Panc1 (cell line): ENCODE measurements at regions not wholly inside any gene's neighbourhood (a gene's known extent, or its start where the extent isn't known, plus 50 kb on each side); places are given as distances from the start of the nearest gene placed in this dataset.
"Not testable (repeated sequence)": the region's sequence is repeated elsewhere in the genome, so short reads cannot be mapped to it uniquely, and the experiment has no call there.

Experiments used
- ATAC-seq: fragments of 200-7000 bp; cut with Tn5 transposase; 2 replicates; pipeline ENCODE4 v1.9.1; 2020; ENCODE audit warnings: mild to moderate bottlenecking, moderate library complexity
- BruUV-seq: library from RNA; stranded (reverse); fragments of 400-500 nt; replicated peaks from 2 replicates; lab custom pipeline; 2021; lab: Mats Ljungman, UMichigan
- CTCF ChIA-PET: fragments of 300-600 bp; sonication (Branson Sonifier 250); formaldehyde crosslinking; loops from one replicate; lab custom pipeline; 2022; ENCODE audit warnings: antibody characterized with exemption; lab: Charles Lee
- POLR2A ChIA-PET: fragments of 300-600 bp; sonication (Branson Sonifier 250); formaldehyde crosslinking; loops from one replicate; lab custom pipeline; 2022; ENCODE audit warnings: antibody characterized with exemption; lab: Charles Lee
- DNase-seq: peaks from one replicate; pipeline ENCODE4 v3.0.0-alpha.2; 2010; ENCODE audit warnings: low read depth, low spot score
- H3K27ac ChIP-seq: 2 replicates; pipeline ENCODE4 v1.5.1; 2011; ENCODE audit warnings: mild to moderate bottlenecking, low read length, inconsistent platforms
- H3K27me3 ChIP-seq: fragments of 200-500 bp; sonication (Bioruptor generic); 2 replicates; pipeline ENCODE4 v1.6.0; 2014; ENCODE audit warnings: low read length, inconsistent platforms; ENCODE audit not compliant: control insufficient read depth, insufficient read depth
- H3K36me3 ChIP-seq: fragments of 200-500 bp; sonication (Bioruptor generic); 2 replicates; pipeline ENCODE4 v1.5.1; 2014; ENCODE audit warnings: inconsistent platforms, mild to moderate bottlenecking, low read length, moderate library complexity; ENCODE audit not compliant: control insufficient read depth, insufficient read depth
- H3K4me1 ChIP-seq: 2 replicates; pipeline ENCODE4 v1.5.1; 2011; ENCODE audit warnings: inconsistent platforms, mild to moderate bottlenecking, low read length, moderate library complexity; ENCODE audit not compliant: control insufficient read depth, insufficient read depth
- H3K4me3 ChIP-seq, 2 experiments: 2 replicates each; pipeline ENCODE4 v1.5.1; 2011 to 2012; ENCODE audit warnings: low read depth in 2 of 2, low read length in 2 of 2, mild to moderate bottlenecking in 2 of 2, inconsistent platforms in 1 of 2, moderate library complexity in 1 of 2
- H3K9me3 ChIP-seq: fragments of 200-500 bp; sonication (Bioruptor generic); 2 replicates; pipeline ENCODE4 v1.5.1; 2014; ENCODE audit warnings: low read depth, mild to moderate bottlenecking, inconsistent platforms, low read length, moderate library complexity; ENCODE audit not compliant: control insufficient read depth, insufficient read depth
- POLR2AphosphoS5 ChIP-seq: IDR thresholded peaks from 2 replicates; pipeline ENCODE4 v1.6.1; 2012; ENCODE audit warnings: mild to moderate bottlenecking, low read depth, low read length, moderate library complexity
- REST ChIP-seq, 2 experiments: IDR thresholded peaks; 2 replicates each; pipeline ENCODE4 v1.6.1; 2011 to 2012; ENCODE audit warnings: low read depth in 2 of 2, control low read depth in 1 of 2, low read length in 1 of 2, mild to moderate bottlenecking in 1 of 2, moderate library complexity in 1 of 2; ENCODE audit not compliant: insufficient read depth in 1 of 2
- SIN3A ChIP-seq: IDR thresholded peaks from 2 replicates; pipeline ENCODE4 v1.6.1; 2012; ENCODE audit warnings: low read depth, mild to moderate bottlenecking, low read length, moderate library complexity, borderline replicate concordance; ENCODE audit not compliant: insufficient read depth
- TCF7L2 ChIP-seq: IDR thresholded peaks from 2 replicates; pipeline ENCODE4 v1.6.1; 2011; ENCODE audit warnings: mild to moderate bottlenecking, low read depth, low read length, inconsistent platforms
- in situ Hi-C: cut with HindIII; loops from 2 replicates; pipeline ENCODE4 v1.10.0; 2016; ENCODE audit warnings: low sequenced_read_pairs, low pct_unique_long_range_greater_than_20kb
- intact Hi-C: fragments of 100-400 bp; cut with micrococcal nuclease; formaldehyde crosslinking; loops from one replicate; pipeline ENCODE4 v1.10.0; 2022; ENCODE audit not compliant: unreplicated experiment
- TF ChIP-seq, protein P1 (sequence below): fragments of 450-650 bp; IDR thresholded peaks from 2 replicates; pipeline ENCODE4 v1.5.1; 2017; ENCODE audit warnings: mild to moderate bottlenecking

DNA sequence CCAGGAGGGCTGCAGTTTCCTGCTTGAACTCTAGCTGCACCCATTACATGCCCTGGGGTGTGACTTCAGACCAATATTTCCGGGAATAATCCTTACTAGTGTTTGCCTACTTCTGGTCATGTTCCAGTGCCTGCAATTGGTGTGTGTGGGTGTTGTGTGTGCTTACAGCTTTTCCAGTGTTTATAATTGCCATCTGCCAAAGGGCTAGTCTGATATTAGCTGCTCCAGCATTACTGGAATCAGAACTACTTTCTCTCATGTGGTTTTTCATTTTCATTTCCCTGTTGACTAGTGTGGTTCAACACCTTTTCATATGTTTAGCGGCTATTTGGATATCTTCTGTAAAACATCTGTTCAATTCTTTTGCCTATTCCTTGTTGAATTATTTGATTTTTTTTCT lies 132.9 kb downstream of the TMEM121 start:
- H3K4me1 ChIP-seq, intact Hi-C loops, CTCF ChIA-PET, POLR2A ChIA-PET, DNase-seq, H3K4me3 ChIP-seq, H3K27ac ChIP-seq, H3K36me3 ChIP-seq, H3K27me3 ChIP-seq, BruUV-seq, H3K9me3 ChIP-seq, in situ Hi-C loops, ATAC-seq: not testable (repeated sequence)

GRCh38 chr14:105659935-105660527 lies 133.6 kb downstream of the TMEM121 start:
- no peak overlapping the region for H3K4me3 ChIP-seq
- no peak for ATAC-seq
- no TSS peak for BruUV-seq
- no peak for TF ChIP-seq SIN3A
- TF ChIP-seq POLR2AphosphoS5 = no peak
- TF ChIP-seq, protein P1, sequence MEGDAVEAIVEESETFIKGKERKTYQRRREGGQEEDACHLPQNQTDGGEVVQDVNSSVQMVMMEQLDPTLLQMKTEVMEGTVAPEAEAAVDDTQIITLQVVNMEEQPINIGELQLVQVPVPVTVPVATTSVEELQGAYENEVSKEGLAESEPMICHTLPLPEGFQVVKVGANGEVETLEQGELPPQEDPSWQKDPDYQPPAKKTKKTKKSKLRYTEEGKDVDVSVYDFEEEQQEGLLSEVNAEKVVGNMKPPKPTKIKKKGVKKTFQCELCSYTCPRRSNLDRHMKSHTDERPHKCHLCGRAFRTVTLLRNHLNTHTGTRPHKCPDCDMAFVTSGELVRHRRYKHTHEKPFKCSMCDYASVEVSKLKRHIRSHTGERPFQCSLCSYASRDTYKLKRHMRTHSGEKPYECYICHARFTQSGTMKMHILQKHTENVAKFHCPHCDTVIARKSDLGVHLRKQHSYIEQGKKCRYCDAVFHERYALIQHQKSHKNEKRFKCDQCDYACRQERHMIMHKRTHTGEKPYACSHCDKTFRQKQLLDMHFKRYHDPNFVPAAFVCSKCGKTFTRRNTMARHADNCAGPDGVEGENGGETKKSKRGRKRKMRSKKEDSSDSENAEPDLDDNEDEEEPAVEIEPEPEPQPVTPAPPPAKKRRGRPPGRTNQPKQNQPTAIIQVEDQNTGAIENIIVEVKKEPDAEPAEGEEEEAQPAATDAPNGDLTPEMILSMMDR = no peak
- no peak for TF ChIP-seq TCF7L2
- TF ChIP-seq REST (IDR thresholded peaks at IDR 0.05; ENCODE audit: insufficient read depth in 1 of 2, low read depth in 2 of 2, low read length in 1 of 2) = no peak
- H3K36me3 ChIP-seq = no peaks in the 10 kb centered on the region
- intact Hi-C loops = no loop called here
- DNase-seq = no peak
- no peak overlapping the region for H3K27ac ChIP-seq
- H3K27me3 ChIP-seq = no peaks in the 10 kb centered on the region
- H3K4me1 ChIP-seq = no peaks in the 10 kb centered on the region
- in situ Hi-C loops = no loop called here
- no peaks in the 10 kb centered on the region for H3K9me3 ChIP-seq
- POLR2A ChIA-PET = no interaction called here
- CTCF ChIA-PET = no interaction called here

DNA sequence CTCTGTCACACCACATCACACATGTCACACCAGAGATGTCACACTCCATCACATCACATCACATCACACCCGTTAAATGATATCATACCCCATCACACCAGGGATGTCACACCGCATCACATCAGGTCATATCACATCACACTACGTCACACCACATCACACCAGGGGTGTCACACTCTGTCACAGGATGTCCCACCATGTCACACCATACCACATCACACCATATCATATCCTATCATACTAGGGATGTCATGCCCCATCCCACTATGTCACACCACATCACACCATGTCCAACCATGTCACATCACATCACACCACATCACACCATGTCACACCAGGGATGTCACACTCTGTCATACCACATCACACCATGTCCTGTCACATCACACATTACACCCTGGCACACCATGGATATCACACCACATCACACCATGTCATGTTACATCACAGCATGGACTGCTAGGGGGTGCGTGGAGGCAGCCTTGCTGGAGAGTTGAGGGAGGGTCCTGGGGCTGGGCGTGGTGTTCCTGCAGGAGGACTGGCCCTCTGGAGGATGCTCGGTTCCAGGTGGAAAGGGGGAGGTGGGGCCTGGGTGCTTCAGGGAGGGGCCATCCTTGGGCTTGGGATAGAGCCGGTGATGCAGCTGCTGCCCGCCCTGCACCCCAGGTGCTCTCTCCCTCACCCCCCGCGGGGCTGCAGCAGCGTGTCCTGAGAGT lies 134.6 kb downstream of the TMEM121 start:
- H3K27me3 ChIP-seq = no peaks in the 10 kb centered on the region
- H3K9me3 ChIP-seq = no peaks in the 10 kb centered on the region
- BruUV-seq = no TSS peak
- TF ChIP-seq POLR2AphosphoS5 (no peak), TCF7L2 (no peak), SIN3A (no peak), REST (IDR thresholded peaks at IDR 0.05; ENCODE audit: insufficient read depth in 1 of 2, low read depth in 2 of 2, low read length in 1 of 2) (no peak)
- TF ChIP-seq, protein P1 = no peak
- ChIA-PET CTCF (no interaction called here), POLR2A (no interaction called here)
- intact Hi-C loops (no loop called here), in situ Hi-C loops (no loop called here)
- no peaks in the 10 kb centered on the region for H3K36me3 ChIP-seq
- DNase-seq (no peak), ATAC-seq (no peak)
- no peak overlapping the region for H3K27ac ChIP-seq
- no peaks in the 10 kb centered on the region for H3K4me1 ChIP-seq
- no peak overlapping the region for H3K4me3 ChIP-seq
